Ishikawa (cell line): ENCODE measurements at regions not wholly inside any gene's neighbourhood (a gene's known extent, or its start where the extent isn't known, plus 50 kb on each side); places are given as distances from the start of the nearest gene placed in this dataset.

Experiments
- CEBPB ChIP-seq: IDR thresholded peaks from 2 replicates; pipeline ENCODE4 v1.6.1; 2012
- CREB1 ChIP-seq: IDR thresholded peaks from 2 replicates; pipeline ENCODE4 v1.6.1; 2012; ENCODE audit warnings: low read depth
- EGR1 ChIP-seq: IDR thresholded peaks from 2 replicates; pipeline ENCODE4 v1.6.1; 2012
- EP300 ChIP-seq: IDR thresholded peaks from 2 replicates; pipeline ENCODE4 v1.6.1; 2012; ENCODE audit warnings: borderline replicate concordance
- NFIC ChIP-seq: IDR thresholded peaks from 2 replicates; pipeline ENCODE4 v1.6.1; 2012
- RAD21 ChIP-seq: IDR thresholded peaks from 2 replicates; pipeline ENCODE4 v1.6.1; 2012; ENCODE audit warnings: low read depth
- REST ChIP-seq: IDR thresholded peaks from 2 replicates; pipeline ENCODE4 v1.6.1; 2012; ENCODE audit warnings: low read depth, mild to moderate bottlenecking
- TAF1 ChIP-seq: IDR thresholded peaks from 2 replicates; pipeline ENCODE4 v1.6.1; 2012; ENCODE audit warnings: low read depth, mild to moderate bottlenecking
- USF1 ChIP-seq: IDR thresholded peaks from 2 replicates; pipeline ENCODE4 v1.6.1; 2012
- YY1 ChIP-seq: IDR thresholded peaks from 2 replicates; pipeline ENCODE4 v1.6.1; 2012; ENCODE audit warnings: low read depth
- ZBTB7A ChIP-seq: IDR thresholded peaks from 2 replicates; pipeline ENCODE4 v1.6.1; 2012; ENCODE audit warnings: low read depth
- TF ChIP-seq, protein P1 (sequence below): IDR thresholded peaks from 2 replicates; pipeline ENCODE4 v1.6.1; 2012

DNA sequence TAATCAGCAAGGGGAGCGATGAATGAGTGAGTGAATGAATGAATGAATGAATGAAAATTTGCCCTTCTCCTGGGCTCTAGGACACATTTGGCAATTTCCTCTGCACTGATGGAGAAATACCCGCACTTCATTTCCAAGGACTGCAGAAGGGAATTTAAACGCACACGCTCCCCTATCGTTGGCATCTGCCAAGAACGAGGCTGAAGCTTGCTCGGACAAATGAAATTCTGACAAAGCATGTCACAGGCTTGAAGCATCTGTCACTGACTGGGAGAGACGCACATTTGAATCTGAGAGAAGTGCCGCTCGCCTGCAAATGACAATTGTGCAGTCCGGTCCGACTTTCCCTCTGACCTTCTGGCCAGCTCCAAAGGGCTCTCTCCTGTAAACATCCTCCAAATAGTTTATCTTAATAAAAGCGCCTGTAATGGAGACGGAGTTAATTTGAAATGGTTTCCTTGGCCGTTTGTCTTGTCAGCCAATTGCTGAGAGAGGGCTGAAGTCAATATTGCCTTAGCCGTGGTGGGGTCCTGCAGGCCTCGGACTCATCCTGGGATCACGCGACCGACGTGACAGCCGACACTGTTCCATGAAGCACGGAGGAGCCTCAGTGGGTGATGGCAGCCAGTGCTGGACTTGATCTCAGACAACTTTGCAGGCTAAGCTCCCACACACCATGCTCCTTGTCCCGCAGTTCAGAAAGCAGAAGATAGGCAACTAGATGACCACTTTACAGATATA is 260.7 kb downstream of the MN1 start:
- TF ChIP-seq CREB1 (no peak), EP300 (no peak), RAD21 (no peak), TAF1 (no peak), EGR1 (no peak), YY1 (no peak), REST (no peak), NFIC (no peak), ZBTB7A (no peak), CEBPB (no peak), USF1 (no peak)
- TF ChIP-seq, protein P1, sequence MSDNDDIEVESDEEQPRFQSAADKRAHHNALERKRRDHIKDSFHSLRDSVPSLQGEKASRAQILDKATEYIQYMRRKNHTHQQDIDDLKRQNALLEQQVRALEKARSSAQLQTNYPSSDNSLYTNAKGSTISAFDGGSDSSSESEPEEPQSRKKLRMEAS, result no peak
